ENCODE measurements at regions not wholly inside any gene's neighbourhood (a gene's known extent, or its start where the extent isn't known, plus 50 kb on each side); places are given as distances from the start of the nearest gene placed in this dataset.

GRCh38 chr3:153714588-153715290 lies 406.5 kb upstream of the ARHGEF26 start:
- POLR2A ChIA-PET, result interaction anchor here (1.0 to 1.6 kb wide), 5 partner anchors 14 to 96 kb away, joined by 3 to 5 read pairs (median 3); no protein-coding TSS in a partner anchor
- peak overlapping the region; percentile 22 for H3K4me3 ChIP-seq (ENCODE audit: low read depth, low read length, poor library complexity, severe bottlenecking)
- H2AFZ ChIP-seq (ENCODE audit: low read length), result no peak overlapping the region
- peaks cover 20% of the 10 kb centered on the region for H3K36me3 ChIP-seq (ENCODE audit: insufficient read depth, low read length)
- no peaks in the 10 kb centered on the region for H3K79me2 ChIP-seq (ENCODE audit: insufficient read depth, low read depth, low read length)
- BruUV-seq (replicated peaks), result no TSS peak
- H3K4me2 ChIP-seq (ENCODE audit: low read length), result peak overlapping the region; percentile 53
- CTCF ChIA-PET (ENCODE audit: unreplicated experiment), result no interaction called here
- intact Hi-C loops (cut with micrococcal nuclease; ENCODE audit: unreplicated experiment), result loop anchor here (2.0 kb wide), 1 partner anchor 50 kb away; no protein-coding TSS in a partner anchor
- TF ChIP-seq EZH2phosphoT487 (IDR thresholded peaks at IDR 0.05; ENCODE audit: borderline replicate concordance, low read depth, low read length), result no peak
- TF ChIP-seq, protein P1, sequence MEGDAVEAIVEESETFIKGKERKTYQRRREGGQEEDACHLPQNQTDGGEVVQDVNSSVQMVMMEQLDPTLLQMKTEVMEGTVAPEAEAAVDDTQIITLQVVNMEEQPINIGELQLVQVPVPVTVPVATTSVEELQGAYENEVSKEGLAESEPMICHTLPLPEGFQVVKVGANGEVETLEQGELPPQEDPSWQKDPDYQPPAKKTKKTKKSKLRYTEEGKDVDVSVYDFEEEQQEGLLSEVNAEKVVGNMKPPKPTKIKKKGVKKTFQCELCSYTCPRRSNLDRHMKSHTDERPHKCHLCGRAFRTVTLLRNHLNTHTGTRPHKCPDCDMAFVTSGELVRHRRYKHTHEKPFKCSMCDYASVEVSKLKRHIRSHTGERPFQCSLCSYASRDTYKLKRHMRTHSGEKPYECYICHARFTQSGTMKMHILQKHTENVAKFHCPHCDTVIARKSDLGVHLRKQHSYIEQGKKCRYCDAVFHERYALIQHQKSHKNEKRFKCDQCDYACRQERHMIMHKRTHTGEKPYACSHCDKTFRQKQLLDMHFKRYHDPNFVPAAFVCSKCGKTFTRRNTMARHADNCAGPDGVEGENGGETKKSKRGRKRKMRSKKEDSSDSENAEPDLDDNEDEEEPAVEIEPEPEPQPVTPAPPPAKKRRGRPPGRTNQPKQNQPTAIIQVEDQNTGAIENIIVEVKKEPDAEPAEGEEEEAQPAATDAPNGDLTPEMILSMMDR (conservative IDR thresholded peaks at IDR 0.05; ENCODE audit: low read length), result no peak
- peak overlapping the region; percentile 47 for H3K27ac ChIP-seq (ENCODE audit: low read depth, low read length, poor library complexity, severe bottlenecking)
- peaks cover 30% of the 10 kb centered on the region for H3K4me1 ChIP-seq (ENCODE audit: insufficient read depth, low read length, poor library complexity, severe bottlenecking)
- H3K9me2 ChIP-seq (ENCODE audit: insufficient read depth, low read length), result no peaks in the 10 kb centered on the region
- peaks cover 27% of the 10 kb centered on the region; the same call in 1 of the 2 replicates for H3K9me3 ChIP-seq (ENCODE audit: low read length)
- no peaks in the 10 kb centered on the region for H4K20me1 ChIP-seq (ENCODE audit: insufficient read depth, low read length)
- peak; percentile 47 for DNase-seq (ENCODE audit: low spot score)

GRCh38 chr3:153722157-153722556 lies 399.0 kb upstream of the ARHGEF26 start:
- Histone ChIP-seq H3K9me2 (ENCODE audit: insufficient read depth, low read length) (no peaks in the 10 kb centered on the region), H3K4me1 (ENCODE audit: insufficient read depth, low read length, poor library complexity, severe bottlenecking) (peaks cover 5% of the 10 kb centered on the region), H3K79me2 (ENCODE audit: insufficient read depth, low read depth, low read length) (no peaks in the 10 kb centered on the region), H4K20me1 (ENCODE audit: insufficient read depth, low read length) (no peaks in the 10 kb centered on the region), H3K9me3 (ENCODE audit: low read length) (no peaks in the 10 kb centered on the region), H3K4me3 (ENCODE audit: low read depth, low read length, poor library complexity, severe bottlenecking) (no peak overlapping the region), H3K27ac (ENCODE audit: low read depth, low read length, poor library complexity, severe bottlenecking) (no peak overlapping the region), H2AFZ (ENCODE audit: low read length) (no peak overlapping the region), H3K36me3 (ENCODE audit: insufficient read depth, low read length) (peaks cover 32% of the 10 kb centered on the region), H3K4me2 (ENCODE audit: low read length) (no peak overlapping the region)
- ChIA-PET POLR2A (interaction anchor here (0.5 to 0.7 kb wide), 2 partner anchors 23 to 29 kb away, joined by 3 read pairs; no protein-coding TSS in a partner anchor), CTCF (ENCODE audit: unreplicated experiment) (no interaction called here)
- BruUV-seq (replicated peaks), result no TSS peak
- TF ChIP-seq EZH2phosphoT487 (IDR thresholded peaks at IDR 0.05; ENCODE audit: borderline replicate concordance, low read depth, low read length), result no peak
- TF ChIP-seq, protein P1 (conservative IDR thresholded peaks at IDR 0.05; ENCODE audit: low read length), result no peak
- intact Hi-C loops (cut with micrococcal nuclease; ENCODE audit: unreplicated experiment), result no loop called here
- DNase-seq (ENCODE audit: low spot score), result no peak

GRCh38 chr3:153731071-153731470 lies 390.1 kb upstream of the ARHGEF26 start:
- H3K79me2 ChIP-seq (ENCODE audit: insufficient read depth, low read depth, low read length), result peaks cover 52% of the 10 kb centered on the region; the same call in 1 of the 2 replicates
- intact Hi-C loops (cut with micrococcal nuclease; ENCODE audit: unreplicated experiment), result no loop called here
- no peak overlapping the region for H2AFZ ChIP-seq (ENCODE audit: low read length)
- H4K20me1 ChIP-seq (ENCODE audit: insufficient read depth, low read length), result no peaks in the 10 kb centered on the region
- no peak for DNase-seq (ENCODE audit: low spot score)
- no peak overlapping the region for H3K4me3 ChIP-seq (ENCODE audit: low read depth, low read length, poor library complexity, severe bottlenecking)
- ChIA-PET CTCF (ENCODE audit: unreplicated experiment) (no interaction called here), POLR2A (interaction anchor here (1.0 to 3.4 kb wide), 2 partner anchors 10 to 14 kb away, joined by 3 to 16 read pairs; no protein-coding TSS in a partner anchor)
- H3K9me2 ChIP-seq (ENCODE audit: insufficient read depth, low read length), result no peaks in the 10 kb centered on the region
- H3K9me3 ChIP-seq (ENCODE audit: low read length), result peaks cover 22% of the 10 kb centered on the region; the same call in 1 of the 2 replicates
- no peak overlapping the region for H3K4me2 ChIP-seq (ENCODE audit: low read length)
- no peaks in the 10 kb centered on the region for H3K4me1 ChIP-seq (ENCODE audit: insufficient read depth, low read length, poor library complexity, severe bottlenecking)
- BruUV-seq (replicated peaks), result no TSS peak
- TF ChIP-seq, protein P1 (conservative IDR thresholded peaks at IDR 0.05; ENCODE audit: low read length), result no peak
- TF ChIP-seq EZH2phosphoT487 (IDR thresholded peaks at IDR 0.05; ENCODE audit: borderline replicate concordance, low read depth, low read length), result no peak
- no peak overlapping the region for H3K27ac ChIP-seq (ENCODE audit: low read depth, low read length, poor library complexity, severe bottlenecking)
- peaks cover 90% of the 10 kb centered on the region for H3K36me3 ChIP-seq (ENCODE audit: insufficient read depth, low read length)
